Parathyroid adenoma (tissue), 2 donors: ENCODE measurements at regions not wholly inside any gene's neighbourhood (a gene's known extent, or its start where the extent isn't known, plus 50 kb on each side); places are given as distances from the start of the nearest gene placed in this dataset.

ENCODE experiments used
- H2AFZ ChIP-seq: fragments of 300-600 bp; sonication (generic); one replicate; pipeline ENCODE4 v1.7.0; 2017; ENCODE audit warnings: antibody characterized with exemption, mild to moderate bottlenecking
- H3K27ac ChIP-seq: fragments of 300-600 bp; sonication (generic); one replicate; pipeline ENCODE4 v1.7.0; 2017
- H3K27me3 ChIP-seq: fragments of 300-600 bp; sonication (generic); one replicate; pipeline ENCODE4 v1.7.0; 2017; ENCODE audit warnings: low read length; ENCODE audit not compliant: control insufficient read depth, insufficient read depth
- H3K36me3 ChIP-seq: fragments of 300-600 bp; sonication (generic); one replicate; pipeline ENCODE4 v1.7.0; 2017; ENCODE audit warnings: low read length; ENCODE audit not compliant: control insufficient read depth, insufficient read depth
- H3K4me1 ChIP-seq: fragments of 300-600 bp; sonication (generic); one replicate; pipeline ENCODE4 v1.7.0; 2017; ENCODE audit warnings: control low read depth
- H3K4me2 ChIP-seq: fragments of 300-600 bp; sonication (generic); one replicate; pipeline ENCODE4 v1.7.0; 2017; ENCODE audit warnings: low read length
- H3K4me3 ChIP-seq: fragments of 300-600 bp; sonication (generic); one replicate; pipeline ENCODE4 v1.7.0; 2017; ENCODE audit warnings: low read depth, low read length
- H3K79me2 ChIP-seq: fragments of 300-600 bp; sonication (generic); one replicate; pipeline ENCODE4 v1.7.0; 2017; ENCODE audit warnings: control low read depth
- H3K9ac ChIP-seq: fragments of 300-600 bp; sonication (generic); one replicate; pipeline ENCODE4 v1.7.0; 2017; ENCODE audit warnings: mild to moderate bottlenecking
- H3K9me3 ChIP-seq: fragments of 300-600 bp; sonication (generic); one replicate; pipeline ENCODE4 v1.7.0; 2017; ENCODE audit warnings: low read length; ENCODE audit not compliant: control insufficient read depth
- TF ChIP-seq, protein P1 (sequence below): fragments of 300-600 bp; sonication (generic); IDR thresholded peaks from one replicate; pipeline ENCODE4 v1.7.0; 2017; ENCODE audit warnings: antibody characterized with exemption, mild to moderate bottlenecking
- donor health status: primary hyperparathyroidism.

DNA sequence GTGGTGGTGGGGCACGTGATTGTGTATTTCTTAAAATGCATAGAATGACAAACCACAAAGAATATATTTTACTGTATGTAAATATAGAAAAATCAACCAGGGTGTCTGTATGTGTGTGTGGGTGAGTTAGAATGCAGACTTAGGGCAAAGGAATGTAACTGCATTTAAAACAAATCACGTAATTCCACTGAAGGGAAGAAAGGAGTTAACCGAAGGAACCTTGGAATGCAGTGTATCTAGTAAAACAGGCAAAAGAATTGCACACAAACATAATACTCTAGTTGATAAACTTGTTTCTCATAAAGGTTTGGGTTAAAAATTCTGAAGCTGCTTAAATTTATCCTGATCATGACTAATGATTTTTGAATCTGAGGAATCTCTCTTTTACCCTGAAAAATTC, 134.9 kb downstream of the ADRA2A start:
- H3K36me3 ChIP-seq: no peaks in the 10 kb centered on the region
- H3K4me3 ChIP-seq: no peak overlapping the region
- no peaks in the 10 kb centered on the region for H3K79me2 ChIP-seq
- H3K4me2 ChIP-seq: no peak overlapping the region
- no peak overlapping the region for H2AFZ ChIP-seq
- no peaks in the 10 kb centered on the region for H3K9me3 ChIP-seq
- TF ChIP-seq, protein P1, sequence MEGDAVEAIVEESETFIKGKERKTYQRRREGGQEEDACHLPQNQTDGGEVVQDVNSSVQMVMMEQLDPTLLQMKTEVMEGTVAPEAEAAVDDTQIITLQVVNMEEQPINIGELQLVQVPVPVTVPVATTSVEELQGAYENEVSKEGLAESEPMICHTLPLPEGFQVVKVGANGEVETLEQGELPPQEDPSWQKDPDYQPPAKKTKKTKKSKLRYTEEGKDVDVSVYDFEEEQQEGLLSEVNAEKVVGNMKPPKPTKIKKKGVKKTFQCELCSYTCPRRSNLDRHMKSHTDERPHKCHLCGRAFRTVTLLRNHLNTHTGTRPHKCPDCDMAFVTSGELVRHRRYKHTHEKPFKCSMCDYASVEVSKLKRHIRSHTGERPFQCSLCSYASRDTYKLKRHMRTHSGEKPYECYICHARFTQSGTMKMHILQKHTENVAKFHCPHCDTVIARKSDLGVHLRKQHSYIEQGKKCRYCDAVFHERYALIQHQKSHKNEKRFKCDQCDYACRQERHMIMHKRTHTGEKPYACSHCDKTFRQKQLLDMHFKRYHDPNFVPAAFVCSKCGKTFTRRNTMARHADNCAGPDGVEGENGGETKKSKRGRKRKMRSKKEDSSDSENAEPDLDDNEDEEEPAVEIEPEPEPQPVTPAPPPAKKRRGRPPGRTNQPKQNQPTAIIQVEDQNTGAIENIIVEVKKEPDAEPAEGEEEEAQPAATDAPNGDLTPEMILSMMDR: no peak
- H3K27ac ChIP-seq: no peak overlapping the region
- no peaks in the 10 kb centered on the region for H3K27me3 ChIP-seq
- H3K9ac ChIP-seq: no peak overlapping the region
- H3K4me1 ChIP-seq: no peaks in the 10 kb centered on the region

DNA sequence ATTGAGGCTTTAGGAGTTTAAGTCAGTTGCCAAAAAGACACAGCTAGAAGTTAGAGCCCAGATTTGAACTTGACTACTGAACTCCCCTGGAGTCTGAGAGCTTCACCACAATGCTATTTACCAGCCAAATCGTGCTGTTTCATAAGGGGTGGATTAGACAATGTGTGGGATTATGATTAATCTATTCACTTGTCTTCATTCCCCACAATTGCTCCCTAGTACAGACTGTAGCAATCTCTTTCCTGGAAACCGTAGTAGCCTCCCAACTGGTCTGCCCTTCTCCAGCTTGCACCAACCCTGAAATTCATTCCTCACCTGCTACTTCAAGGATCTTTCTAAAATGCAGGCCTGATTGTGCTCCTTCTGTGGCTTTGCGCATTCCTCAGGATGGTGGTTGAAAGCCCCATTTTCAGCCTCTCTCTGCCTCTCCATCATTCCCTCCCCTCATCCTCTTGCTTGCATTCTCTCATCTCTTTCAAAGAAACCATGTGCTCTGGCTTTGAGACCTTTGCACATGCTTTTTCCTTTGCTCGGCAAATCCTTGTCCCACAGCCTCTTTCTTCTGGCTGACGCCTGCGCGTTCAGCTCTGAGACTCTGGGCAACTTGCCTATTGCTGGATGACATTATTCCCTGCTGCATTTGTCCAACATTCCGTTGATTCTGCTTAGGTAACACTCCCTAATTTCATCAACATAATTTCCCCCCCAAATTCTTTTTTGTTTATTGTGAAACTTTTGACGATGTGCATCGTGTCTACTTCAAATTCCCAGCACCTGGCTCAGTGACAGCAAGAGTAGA, 145.1 kb downstream of the ADRA2A start:
- Histone ChIP-seq H2AFZ (no peak overlapping the region), H3K27ac (no peak overlapping the region), H3K4me3 (no peak overlapping the region), H3K27me3 (no peaks in the 10 kb centered on the region), H3K36me3 (no peaks in the 10 kb centered on the region), H3K9ac (no peak overlapping the region), H3K79me2 (no peaks in the 10 kb centered on the region), H3K4me1 (no peaks in the 10 kb centered on the region), H3K9me3 (no peaks in the 10 kb centered on the region), H3K4me2 (no peak overlapping the region)
- TF ChIP-seq, protein P1: no peak

- TF ChIP-seq, protein P1: no peak
- H3K27ac ChIP-seq: no peak overlapping the region
- no peak overlapping the region for H3K9ac ChIP-seq
- no peaks in the 10 kb centered on the region for H3K4me1 ChIP-seq
- H3K4me3 ChIP-seq: no peak overlapping the region
- no peaks in the 10 kb centered on the region for H3K36me3 ChIP-seq
- H3K9me3 ChIP-seq: no peaks in the 10 kb centered on the region
- H3K27me3 ChIP-seq: no peaks in the 10 kb centered on the region
- H3K79me2 ChIP-seq: no peaks in the 10 kb centered on the region
- H2AFZ ChIP-seq: no peak overlapping the region
- no peak overlapping the region for H3K4me2 ChIP-seq
Measured at GRCh38 chr10:111222961-111223360, 146.1 kb downstream of the ADRA2A start.

DNA sequence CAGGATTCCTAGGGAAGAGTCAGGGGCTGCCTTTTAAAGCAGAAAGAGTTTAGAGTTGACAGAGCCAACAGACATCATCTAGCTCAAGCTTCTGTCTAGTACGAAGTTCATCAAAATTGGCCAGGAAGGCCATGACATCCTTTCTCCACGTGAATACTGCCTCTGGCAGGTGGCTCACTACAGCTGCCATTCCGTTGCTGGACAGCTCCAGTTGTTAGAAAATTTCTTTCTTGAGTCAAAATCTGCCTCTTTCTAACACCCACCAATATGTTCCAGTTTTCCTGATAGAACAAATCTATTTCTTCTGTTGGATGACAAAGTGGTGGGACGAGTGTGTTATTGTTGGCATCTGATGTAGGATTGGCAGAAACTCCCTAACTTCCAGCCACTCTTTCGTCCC, 154.9 kb downstream of the ADRA2A start:
- no peak overlapping the region for H2AFZ ChIP-seq
- H3K27ac ChIP-seq: no peak overlapping the region
- H3K27me3 ChIP-seq: no peaks in the 10 kb centered on the region
- H3K79me2 ChIP-seq: no peaks in the 10 kb centered on the region
- no peak overlapping the region for H3K4me2 ChIP-seq
- H3K9ac ChIP-seq: no peak overlapping the region
- H3K36me3 ChIP-seq: no peaks in the 10 kb centered on the region
- no peaks in the 10 kb centered on the region for H3K9me3 ChIP-seq
- TF ChIP-seq, protein P1: no peak
- no peak overlapping the region for H3K4me3 ChIP-seq
- H3K4me1 ChIP-seq: no peaks in the 10 kb centered on the region

- H3K9me3 ChIP-seq: no peaks in the 10 kb centered on the region
- H3K4me1 ChIP-seq: no peaks in the 10 kb centered on the region
- no peaks in the 10 kb centered on the region for H3K79me2 ChIP-seq
- H2AFZ ChIP-seq: no peak overlapping the region
- TF ChIP-seq, protein P1: no peak
- H3K4me3 ChIP-seq: no peak overlapping the region
- H3K9ac ChIP-seq: no peak overlapping the region
- H3K27ac ChIP-seq: no peak overlapping the region
- no peak overlapping the region for H3K4me2 ChIP-seq
- H3K27me3 ChIP-seq: no peaks in the 10 kb centered on the region
- no peaks in the 10 kb centered on the region for H3K36me3 ChIP-seq
Measured at GRCh38 chr10:111233439-111233838, 156.6 kb downstream of the ADRA2A start.
